ENCODE measurements at regions not wholly inside any gene's neighbourhood (a gene's known extent, or its start where the extent isn't known, plus 50 kb on each side); places are given as distances from the start of the nearest gene placed in this dataset.

DNA sequence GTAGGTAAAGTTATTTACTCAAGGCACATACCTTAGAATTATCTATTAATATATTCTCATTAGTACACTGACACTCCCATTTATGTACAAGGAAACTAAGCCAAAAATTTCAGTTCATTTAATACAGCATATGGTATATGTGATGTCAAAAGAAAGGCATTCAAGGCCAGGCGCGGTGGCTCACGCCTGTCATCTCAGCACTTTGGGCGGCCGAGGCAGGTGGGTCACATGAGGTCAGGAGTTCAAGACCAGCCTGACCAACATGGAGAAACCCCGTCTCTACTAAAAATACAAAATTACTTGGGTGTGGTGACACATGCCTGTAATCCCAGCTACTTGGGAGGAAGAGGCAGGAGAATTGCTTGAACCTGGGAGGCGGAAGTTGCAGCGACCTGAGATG lies 435.2 kb downstream of the GBE1 start:
- Histone ChIP-seq H3K9ac (ENCODE audit: low read depth, low read length) (no peak overlapping the region), H3K9me3 (ENCODE audit: control insufficient read depth, insufficient read depth, low read length) (no peaks in the 10 kb centered on the region), H3K36me3 (ENCODE audit: insufficient read depth, low read length) (no peaks in the 10 kb centered on the region), H3K4me1 (ENCODE audit: insufficient read depth, low read length) (no peaks in the 10 kb centered on the region)

- H3K9ac ChIP-seq (ENCODE audit: low read depth, low read length): no peak overlapping the region
- H3K9me3 ChIP-seq (ENCODE audit: control insufficient read depth, insufficient read depth, low read length): no peaks in the 10 kb centered on the region
- no peaks in the 10 kb centered on the region for H3K36me3 ChIP-seq (ENCODE audit: insufficient read depth, low read length)
- H3K4me1 ChIP-seq (ENCODE audit: insufficient read depth, low read length): no peaks in the 10 kb centered on the region
Observed at GRCh38 chr3:81320862-81321261, 440.6 kb downstream of the GBE1 start.

DNA sequence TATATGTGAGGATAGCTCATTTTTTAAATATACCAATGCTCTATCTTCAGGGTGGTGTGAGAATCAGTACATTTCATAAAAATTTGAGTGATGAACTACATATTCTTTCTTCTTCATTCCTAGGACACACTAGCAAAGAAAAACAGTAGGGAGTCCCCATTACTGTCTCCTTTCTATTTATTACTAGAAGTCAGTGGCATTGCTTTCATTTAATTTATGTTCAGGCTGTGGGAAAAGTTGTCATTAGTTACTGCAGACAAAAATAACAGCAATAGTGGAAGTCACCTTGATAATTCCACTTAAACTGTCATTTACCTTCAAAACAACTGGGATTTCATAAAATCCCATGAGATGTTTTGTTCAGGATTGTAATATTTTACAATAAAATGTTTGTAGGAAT lies 446.4 kb downstream of the GBE1 start:
- Histone ChIP-seq H3K9me3 (ENCODE audit: control insufficient read depth, insufficient read depth, low read length) (no peaks in the 10 kb centered on the region), H3K9ac (ENCODE audit: low read depth, low read length) (no peak overlapping the region), H3K36me3 (ENCODE audit: insufficient read depth, low read length) (no peaks in the 10 kb centered on the region), H3K4me1 (ENCODE audit: insufficient read depth, low read length) (no peaks in the 10 kb centered on the region)

GRCh38 chr3:81311321-81311720 lies 450.1 kb downstream of the GBE1 start:
- Histone ChIP-seq H3K9me3 (ENCODE audit: control insufficient read depth, insufficient read depth, low read length) (no peaks in the 10 kb centered on the region), H3K9ac (ENCODE audit: low read depth, low read length) (no peak overlapping the region), H3K36me3 (ENCODE audit: insufficient read depth, low read length) (no peaks in the 10 kb centered on the region), H3K4me1 (ENCODE audit: insufficient read depth, low read length) (no peaks in the 10 kb centered on the region)

DNA sequence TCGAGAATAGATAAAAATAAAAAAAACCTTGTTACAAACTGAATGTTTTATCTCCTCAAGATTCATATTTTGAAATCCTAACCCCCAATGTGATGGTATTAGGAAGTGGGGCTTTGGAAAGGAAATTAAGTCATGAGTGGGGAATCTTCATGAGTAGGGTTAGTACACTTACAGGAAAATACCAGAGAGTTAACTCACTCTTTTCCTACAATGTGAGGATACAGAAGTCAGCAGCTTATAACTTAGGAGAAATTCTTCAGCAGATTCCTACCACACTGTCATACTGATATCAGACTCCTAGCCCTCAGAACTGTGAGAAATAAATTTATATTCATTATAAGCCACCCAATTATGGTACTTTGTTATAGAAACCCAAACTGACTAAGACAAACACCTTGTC lies 453.1 kb downstream of the GBE1 start:
- no peak overlapping the region for H3K9ac ChIP-seq (ENCODE audit: low read depth, low read length)
- H3K36me3 ChIP-seq (ENCODE audit: insufficient read depth, low read length): no peaks in the 10 kb centered on the region
- no peaks in the 10 kb centered on the region for H3K9me3 ChIP-seq (ENCODE audit: control insufficient read depth, insufficient read depth, low read length)

DNA sequence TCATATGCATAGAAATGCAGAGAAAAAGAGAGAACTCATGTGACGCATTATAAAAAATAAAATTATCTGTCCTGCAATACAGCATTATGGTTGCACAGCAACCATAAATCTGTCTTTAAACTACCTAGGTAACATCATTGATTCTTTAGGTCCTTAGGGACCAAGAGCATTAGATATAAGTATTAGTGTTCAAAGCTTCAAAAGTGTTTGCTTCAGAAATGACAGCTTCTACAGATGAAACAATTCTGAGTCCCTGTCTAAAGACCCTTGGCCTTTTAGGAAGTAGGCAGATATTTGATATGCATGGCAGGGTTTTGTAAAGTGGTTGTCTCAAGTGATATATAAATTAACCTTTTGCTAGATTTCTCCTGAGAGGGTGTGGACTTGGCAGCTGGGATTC lies 454.2 kb downstream of the GBE1 start:
- Histone ChIP-seq H3K36me3 (ENCODE audit: insufficient read depth, low read length) (no peaks in the 10 kb centered on the region), H3K9me3 (ENCODE audit: control insufficient read depth, insufficient read depth, low read length) (no peaks in the 10 kb centered on the region), H3K4me1 (ENCODE audit: insufficient read depth, low read length) (no peaks in the 10 kb centered on the region), H3K9ac (ENCODE audit: low read depth, low read length) (no peak overlapping the region)

More for the DNA sequence above, 453.1 kb downstream of the GBE1 start:
- no peaks in the 10 kb centered on the region for H3K4me1 ChIP-seq (ENCODE audit: insufficient read depth, low read length)

- Histone ChIP-seq H3K9ac (ENCODE audit: low read depth, low read length) (no peak overlapping the region), H3K4me1 (ENCODE audit: insufficient read depth, low read length) (no peaks in the 10 kb centered on the region), H3K9me3 (ENCODE audit: control insufficient read depth, insufficient read depth, low read length) (no peaks in the 10 kb centered on the region), H3K36me3 (ENCODE audit: insufficient read depth, low read length) (no peaks in the 10 kb centered on the region)
Observed at GRCh38 chr3:81303321-81303720, 458.1 kb downstream of the GBE1 start.

GRCh38 chr3:81302045-81302444 lies 459.4 kb downstream of the GBE1 start:
- no peaks in the 10 kb centered on the region for H3K9me3 ChIP-seq (ENCODE audit: control insufficient read depth, insufficient read depth, low read length)
- H3K36me3 ChIP-seq (ENCODE audit: insufficient read depth, low read length): no peaks in the 10 kb centered on the region
- H3K4me1 ChIP-seq (ENCODE audit: insufficient read depth, low read length): no peaks in the 10 kb centered on the region
- no peak overlapping the region for H3K9ac ChIP-seq (ENCODE audit: low read depth, low read length)

DNA sequence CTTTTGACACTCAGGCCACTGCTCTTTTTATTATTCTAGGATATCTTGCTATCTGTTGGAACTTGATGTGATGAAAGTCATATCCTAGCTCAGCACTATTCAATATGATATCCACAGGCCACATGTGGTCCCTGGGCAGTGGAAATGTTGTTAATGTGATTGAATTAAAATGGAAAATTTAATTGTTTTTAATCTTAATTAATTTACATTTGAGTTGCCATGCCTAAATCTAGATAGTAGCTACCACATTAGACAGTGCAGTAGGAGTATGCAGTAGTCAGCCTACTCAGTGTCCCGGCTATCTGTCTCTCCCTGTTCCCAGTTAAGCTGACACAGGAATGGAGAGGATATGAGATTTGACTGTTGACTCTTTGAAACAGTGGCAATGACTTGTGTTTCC lies 460.2 kb downstream of the GBE1 start:
- Histone ChIP-seq H3K9ac (ENCODE audit: low read depth, low read length) (no peak overlapping the region), H3K9me3 (ENCODE audit: control insufficient read depth, insufficient read depth, low read length) (no peaks in the 10 kb centered on the region), H3K36me3 (ENCODE audit: insufficient read depth, low read length) (no peaks in the 10 kb centered on the region), H3K4me1 (ENCODE audit: insufficient read depth, low read length) (no peaks in the 10 kb centered on the region)

DNA sequence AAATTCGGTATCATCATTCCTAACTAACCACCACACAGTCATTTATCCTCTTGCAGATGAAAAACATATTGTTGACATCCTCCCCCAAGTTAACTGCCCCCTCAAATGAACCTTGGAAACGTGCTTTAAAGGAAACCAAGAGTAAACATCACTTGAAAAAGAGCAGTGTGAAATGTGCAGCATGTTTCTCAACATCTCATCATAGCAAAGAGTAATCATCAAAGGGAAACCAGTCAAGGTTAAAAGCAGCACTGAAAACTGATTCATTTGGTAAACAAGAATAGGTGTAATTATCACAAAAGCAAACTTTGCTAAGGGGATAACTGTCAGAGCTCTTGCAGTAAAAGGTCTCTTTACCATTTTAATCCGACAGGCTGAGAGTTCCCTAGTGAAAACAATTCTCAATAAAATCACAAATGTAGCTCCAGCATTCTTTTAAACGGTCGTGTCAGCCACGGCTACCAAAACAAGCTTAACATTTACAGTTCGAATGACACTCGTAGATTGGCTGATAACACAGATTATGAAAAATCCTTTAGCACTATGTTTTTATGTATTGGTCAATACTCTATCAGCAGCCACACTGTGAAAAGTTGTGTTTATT lies 461.0 kb downstream of the GBE1 start:
- H3K9me3 ChIP-seq (ENCODE audit: control insufficient read depth, insufficient read depth, low read length): no peaks in the 10 kb centered on the region

DNA sequence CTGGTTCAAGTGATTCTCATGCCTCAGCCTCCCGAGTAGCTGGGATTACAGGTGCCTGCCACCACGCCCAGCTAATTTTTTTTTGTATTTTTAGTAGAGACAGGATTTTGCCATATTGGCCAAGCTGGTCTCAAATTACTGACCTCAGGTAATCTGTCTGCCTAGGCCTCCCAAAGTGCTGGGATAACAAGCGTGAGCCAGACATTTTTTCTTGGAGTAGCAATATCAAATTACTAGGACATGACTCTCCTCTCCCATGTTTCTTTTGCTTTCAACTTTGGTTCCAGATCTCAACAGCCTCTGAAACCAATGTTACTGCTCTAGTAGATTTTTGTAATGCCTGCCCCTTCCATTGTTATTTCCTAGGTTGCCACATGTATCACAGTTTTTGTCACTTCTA lies 462.0 kb downstream of the GBE1 start:
- H3K36me3 ChIP-seq (ENCODE audit: insufficient read depth, low read length): no peaks in the 10 kb centered on the region
- H3K9me3 ChIP-seq (ENCODE audit: control insufficient read depth, insufficient read depth, low read length): no peaks in the 10 kb centered on the region
- no peaks in the 10 kb centered on the region for H3K4me1 ChIP-seq (ENCODE audit: insufficient read depth, low read length)
- H3K9ac ChIP-seq (ENCODE audit: low read depth, low read length): no peak overlapping the region

More for the DNA sequence above, 461.0 kb downstream of the GBE1 start:
- Histone ChIP-seq H3K36me3 (ENCODE audit: insufficient read depth, low read length) (no peaks in the 10 kb centered on the region), H3K9ac (ENCODE audit: low read depth, low read length) (no peak overlapping the region), H3K4me1 (ENCODE audit: insufficient read depth, low read length) (no peaks in the 10 kb centered on the region)

GRCh38 chr3:81295906-81296577 lies 465.4 kb downstream of the GBE1 start:
- no peak overlapping the region for H3K9ac ChIP-seq (ENCODE audit: low read depth, low read length)
- no peaks in the 10 kb centered on the region for H3K4me1 ChIP-seq (ENCODE audit: insufficient read depth, low read length)
- H3K9me3 ChIP-seq (ENCODE audit: control insufficient read depth, insufficient read depth, low read length): no peaks in the 10 kb centered on the region
- H3K36me3 ChIP-seq (ENCODE audit: insufficient read depth, low read length): no peaks in the 10 kb centered on the region

DNA sequence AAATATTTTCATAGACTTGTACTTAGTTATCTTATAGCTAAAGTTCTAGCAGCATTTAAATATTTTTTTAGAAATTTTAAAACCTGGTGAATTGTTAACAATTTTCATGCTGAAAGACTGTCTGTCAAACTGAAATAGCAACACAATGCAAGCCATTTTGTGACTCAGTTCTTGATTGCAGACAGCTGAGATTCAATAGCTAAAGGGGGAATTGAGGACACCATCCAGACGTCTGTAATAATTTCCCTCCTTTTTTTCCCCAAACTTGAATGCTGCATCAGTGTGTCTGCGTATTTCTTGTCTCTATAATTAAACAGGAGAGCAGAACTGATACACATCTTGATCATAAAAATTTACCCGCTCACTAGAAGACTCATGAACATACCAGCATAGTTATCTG lies 468.3 kb downstream of the GBE1 start:
- Histone ChIP-seq H3K36me3 (ENCODE audit: insufficient read depth, low read length) (no peaks in the 10 kb centered on the region), H3K4me1 (ENCODE audit: insufficient read depth, low read length) (no peaks in the 10 kb centered on the region), H3K9ac (ENCODE audit: low read depth, low read length) (no peak overlapping the region), H3K9me3 (ENCODE audit: control insufficient read depth, insufficient read depth, low read length) (no peaks in the 10 kb centered on the region)

DNA sequence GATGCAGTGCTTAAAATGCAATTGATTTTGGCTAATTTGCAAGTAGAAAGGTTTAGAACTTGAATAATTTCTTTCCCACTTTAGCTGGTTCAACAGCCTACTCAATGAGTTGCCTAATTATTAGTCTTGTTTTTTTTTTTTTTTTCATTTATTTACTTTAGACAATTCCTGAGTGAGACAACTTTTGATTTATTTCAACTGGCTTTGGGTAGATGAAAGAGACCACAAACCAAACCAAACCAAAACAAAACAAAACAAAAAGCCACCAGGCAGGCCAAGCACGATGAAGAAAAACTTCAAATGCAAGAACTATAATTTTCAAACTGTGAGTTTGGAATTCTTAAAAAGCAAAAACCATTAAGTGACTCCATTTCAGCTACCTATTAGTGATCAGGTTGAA lies 469.9 kb downstream of the GBE1 start:
- Histone ChIP-seq H3K36me3 (ENCODE audit: insufficient read depth, low read length) (no peaks in the 10 kb centered on the region), H3K4me1 (ENCODE audit: insufficient read depth, low read length) (no peaks in the 10 kb centered on the region), H3K9ac (ENCODE audit: low read depth, low read length) (no peak overlapping the region), H3K9me3 (ENCODE audit: control insufficient read depth, insufficient read depth, low read length) (no peaks in the 10 kb centered on the region)

DNA sequence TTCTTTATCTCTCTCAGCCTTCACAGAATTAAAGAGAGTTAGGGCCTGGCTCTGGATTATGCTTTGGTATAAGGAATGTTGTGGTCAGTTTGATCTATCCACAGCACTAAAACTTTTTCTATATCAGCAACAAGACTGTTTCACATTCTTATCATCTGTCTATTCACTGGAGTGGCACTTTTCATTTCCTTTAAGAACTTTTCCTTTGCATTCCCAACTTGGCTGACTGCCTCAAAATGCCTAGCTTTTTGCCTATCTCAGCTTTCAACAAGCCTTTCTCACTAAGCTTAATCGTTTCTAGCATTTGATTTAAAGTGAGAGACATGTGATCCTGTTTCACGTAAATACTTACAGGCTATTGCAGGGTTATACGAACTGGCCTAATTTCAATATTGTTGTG lies 471.8 kb downstream of the GBE1 start:
- Histone ChIP-seq H3K9me3 (ENCODE audit: control insufficient read depth, insufficient read depth, low read length) (no peaks in the 10 kb centered on the region), H3K9ac (ENCODE audit: low read depth, low read length) (no peak overlapping the region)

More for the DNA sequence above, 471.8 kb downstream of the GBE1 start:
- H3K36me3 ChIP-seq (ENCODE audit: insufficient read depth, low read length): no peaks in the 10 kb centered on the region
- no peaks in the 10 kb centered on the region for H3K4me1 ChIP-seq (ENCODE audit: insufficient read depth, low read length)

All from ES-I3 (cell line).